GM19351 (cell line): ENCODE measurements at regions not wholly inside any gene's neighbourhood (a gene's known extent, or its start where the extent isn't known, plus 50 kb on each side); places are given as distances from the start of the nearest gene placed in this dataset.
"Not testable (repeated sequence)": the region's sequence is repeated elsewhere in the genome, so short reads cannot be mapped to it uniquely, and the experiment has no call there.

Experiments
- ATAC-seq: cut with Tn5 transposase; IDR thresholded peaks from one replicate; pipeline ENCODE4 v1.9.1; 2021; ENCODE audit warnings: mild to moderate bottlenecking, moderate library complexity; ENCODE audit not compliant: unreplicated experiment

- not testable (repeated sequence) for ATAC-seq
These were observed 51.0 kb upstream of the CDYL start for GRCh38 chr6:4725136-4725760.

DNA sequence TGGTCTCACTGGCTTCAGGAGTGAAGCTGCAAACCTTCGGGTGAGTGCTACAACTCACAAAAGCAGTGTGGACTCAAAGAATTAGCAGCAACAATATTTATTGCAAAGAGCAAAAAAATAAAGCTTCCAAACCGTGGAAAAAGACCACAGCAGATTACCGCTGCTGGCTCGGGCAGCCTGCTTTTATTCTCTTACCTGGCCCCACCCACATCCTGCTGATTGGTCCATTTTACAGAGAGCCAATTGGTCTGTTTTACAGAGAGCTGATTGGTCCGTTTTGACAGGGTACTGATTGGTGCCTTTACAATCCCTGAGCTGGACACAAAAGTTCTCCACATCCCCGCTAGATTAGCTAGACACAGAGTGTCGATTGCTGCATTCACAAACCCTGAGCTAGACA, 51.5 kb upstream of the CDYL start:
- ATAC-seq: not testable (repeated sequence)

- no peak for ATAC-seq
These were observed 52.8 kb upstream of the CDYL start for GRCh38 chr6:4723383-4723782.

GRCh38 chr6:4721368-4721767, 54.8 kb upstream of the CDYL start:
- not testable (repeated sequence) for ATAC-seq

DNA sequence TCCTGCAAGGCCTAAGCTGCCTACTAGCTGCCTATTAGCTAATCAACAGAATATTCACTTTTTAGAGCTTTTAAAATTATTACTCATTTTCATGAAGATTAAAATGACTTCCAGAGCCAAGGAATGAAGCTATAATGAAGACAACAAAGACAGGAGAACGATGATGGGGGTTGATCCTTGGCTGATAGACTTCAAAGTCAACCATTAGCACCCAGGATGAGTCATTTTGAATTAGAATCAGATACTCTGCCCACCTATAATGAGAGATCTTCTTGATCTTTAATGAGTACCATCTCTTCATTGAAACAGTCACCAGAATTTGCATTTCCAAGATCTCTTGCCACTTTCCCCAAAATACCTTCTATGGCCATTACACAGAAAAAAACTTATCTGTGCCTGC, 56.7 kb upstream of the CDYL start:
- ATAC-seq: no peak

DNA sequence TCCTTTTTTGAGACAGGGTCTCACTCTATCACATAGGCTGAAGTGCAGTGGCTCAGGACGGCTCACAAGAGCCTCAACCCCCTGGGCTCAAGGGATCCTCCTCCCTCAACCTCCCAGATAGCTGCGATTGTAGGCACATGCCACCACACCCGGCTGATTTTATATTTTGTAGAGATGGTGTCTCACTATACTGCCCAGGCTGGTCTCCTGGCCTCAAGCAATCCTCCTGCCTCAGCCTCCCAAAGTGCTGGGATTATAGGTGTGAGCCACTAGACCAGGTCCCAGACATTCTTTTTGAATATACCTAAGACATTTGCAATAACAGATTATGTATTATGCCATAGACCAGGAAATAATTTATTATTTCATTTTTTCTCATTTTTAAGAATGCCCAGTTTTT, 58.3 kb upstream of the CDYL start:
- no peak for ATAC-seq

DNA sequence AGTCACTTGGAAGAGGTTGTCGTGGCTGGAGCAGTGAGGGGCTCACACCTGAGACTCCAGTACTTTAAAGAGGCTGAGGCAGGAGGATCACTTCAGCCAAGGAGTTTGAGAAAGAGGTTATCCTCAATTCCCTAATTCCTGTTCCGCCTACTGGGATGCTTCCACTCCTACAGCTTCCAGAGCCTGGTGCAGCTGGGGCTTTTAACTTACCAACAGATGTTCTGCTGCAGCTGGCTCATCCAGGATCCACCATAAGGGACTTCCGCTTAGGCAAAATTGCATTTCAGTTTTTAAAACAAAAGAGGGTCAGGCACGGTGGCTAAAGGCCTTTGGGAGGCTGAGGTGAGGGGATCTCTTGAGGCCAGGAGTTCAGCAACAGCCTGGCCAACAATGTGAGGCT, 59.1 kb upstream of the CDYL start:
- no peak for ATAC-seq

GRCh38 chr6:4714961-4715501, 61.2 kb upstream of the CDYL start:
- no peak for ATAC-seq

GRCh38 chr6:4712291-4712690, 63.9 kb upstream of the CDYL start:
- ATAC-seq: no peak

- no peak for ATAC-seq
These were observed 69.2 kb upstream of the CDYL start for GRCh38 chr6:4707011-4707410.

DNA sequence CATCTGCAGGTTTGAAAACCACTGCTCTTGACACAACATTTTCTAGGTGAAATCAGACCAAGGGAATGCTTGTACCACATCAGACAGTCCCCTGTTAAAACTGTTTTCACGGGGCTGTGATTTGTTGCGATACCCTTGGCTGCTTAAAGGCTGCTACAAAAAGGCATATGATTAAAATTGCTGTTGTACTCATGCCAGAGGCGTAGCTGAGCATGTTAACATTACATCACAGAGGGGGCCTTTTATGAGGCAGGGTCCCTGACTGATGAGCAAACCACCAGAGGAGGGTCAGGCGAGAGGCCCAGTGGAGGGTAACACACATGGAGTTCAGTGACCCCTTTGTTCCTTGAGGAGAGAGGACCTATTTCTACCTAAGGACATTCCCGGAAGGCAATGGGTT, 70.4 kb upstream of the CDYL start:
- ATAC-seq: no peak

GRCh38 chr6:4703382-4703781, 72.8 kb upstream of the CDYL start:
- ATAC-seq: no peak

DNA sequence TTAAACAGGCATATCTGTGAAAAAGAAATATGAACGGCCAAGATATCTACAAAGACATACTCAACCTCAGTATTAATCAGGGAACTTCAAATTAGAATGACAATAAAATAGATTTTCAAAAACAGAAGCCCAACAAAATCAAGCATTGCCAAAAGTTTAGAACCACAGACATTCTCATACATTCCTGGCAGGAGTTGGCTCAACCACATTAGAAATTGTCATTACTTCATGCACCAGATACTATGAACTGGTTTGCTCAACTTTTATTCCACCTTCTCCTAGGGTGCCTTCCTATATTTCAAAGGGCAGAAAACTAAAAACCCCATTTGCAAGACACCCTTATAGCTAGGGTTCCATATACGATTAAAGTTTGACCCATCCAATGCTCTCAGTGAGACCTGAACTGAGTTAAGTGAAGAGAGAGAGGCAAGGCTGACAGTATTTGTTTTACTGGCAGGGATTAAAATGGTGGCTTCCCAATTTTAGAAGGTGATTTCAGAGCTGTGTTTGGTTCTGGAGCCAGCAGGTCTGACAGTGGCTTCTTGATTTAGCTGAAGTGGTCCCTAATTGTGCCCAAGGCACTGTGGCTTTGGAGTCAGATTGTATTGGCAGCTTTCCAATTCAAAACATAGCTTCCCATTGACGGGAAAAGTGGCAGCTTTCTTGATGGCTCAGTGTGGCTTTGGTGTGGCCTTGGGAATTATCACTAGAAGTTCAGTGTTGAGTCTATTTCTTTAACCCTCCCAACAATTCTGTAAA, 77.1 kb upstream of the CDYL start:
- no peak for ATAC-seq

GRCh38 chr6:4693173-4693970, 82.8 kb upstream of the CDYL start:
- ATAC-seq: no peak

DNA sequence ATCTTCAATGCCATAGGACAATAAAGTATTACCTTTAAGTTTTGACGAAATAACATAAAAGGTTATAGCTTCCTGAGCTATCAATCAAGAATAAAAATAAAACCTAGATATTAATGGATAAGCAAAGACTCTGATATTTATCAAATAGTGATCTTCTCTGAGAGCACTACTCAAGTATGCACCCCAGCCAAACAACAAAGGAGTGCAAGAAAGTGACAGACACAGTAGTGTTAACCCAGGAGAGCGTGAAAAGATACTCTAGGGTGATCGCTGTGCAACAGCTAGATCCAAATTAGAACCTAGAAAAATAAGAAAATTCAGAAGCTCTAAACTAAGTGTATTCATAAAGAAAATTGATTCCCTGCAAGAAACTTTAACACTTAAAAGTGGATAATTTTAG, 83.5 kb upstream of the CDYL start:
- no peak for ATAC-seq

- no peak for ATAC-seq
These were observed 87.9 kb upstream of the CDYL start for GRCh38 chr6:4687989-4688947.

DNA sequence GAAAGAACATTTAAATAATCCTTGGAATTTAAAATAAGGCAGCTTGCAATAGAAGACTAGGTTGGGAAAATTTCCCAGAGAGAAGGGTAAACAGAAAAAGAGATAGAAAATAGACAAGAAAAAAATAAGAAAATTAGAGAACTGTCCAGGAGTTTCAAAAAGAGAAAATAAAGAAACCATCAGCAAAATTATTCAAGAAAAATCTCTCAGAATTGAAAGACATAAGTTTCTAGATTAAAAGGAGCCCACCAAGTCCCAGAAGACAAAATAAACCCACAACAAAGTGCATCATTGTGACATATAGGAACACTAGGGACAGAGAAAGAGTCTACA, 88.6 kb upstream of the CDYL start:
- ATAC-seq: no peak

- no peak for ATAC-seq
These were observed 93.6 kb upstream of the CDYL start for GRCh38 chr6:4682431-4683097.

- ATAC-seq: no peak
These were observed 97.5 kb upstream of the CDYL start for GRCh38 chr6:4678506-4679300.

DNA sequence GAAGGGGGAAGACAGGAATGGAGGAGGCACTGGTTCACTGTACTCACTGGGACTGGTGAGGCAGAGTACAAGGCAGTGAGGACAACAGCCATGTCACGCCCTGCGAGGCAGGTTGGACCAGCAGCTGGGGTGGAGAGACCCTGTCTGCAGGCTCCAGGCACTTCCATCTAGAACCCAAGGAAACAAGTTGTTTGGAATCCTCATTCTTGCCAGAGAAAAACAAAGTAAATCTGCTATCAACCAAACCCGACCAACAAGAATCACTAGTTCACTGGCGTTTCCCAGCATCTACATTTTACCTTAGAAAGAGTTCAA, 98.5 kb upstream of the CDYL start:
- ATAC-seq: no peak
